SK-N-SH (cell line): ENCODE measurements at regions not wholly inside any gene's neighbourhood (a gene's known extent, or its start where the extent isn't known, plus 50 kb on each side); places are given as distances from the start of the nearest gene placed in this dataset.

Experiments
- CTCF ChIP-seq: fragments of 200-600 bp; sonication (generic); IDR thresholded peaks from 2 replicates; pipeline ENCODE4 v1.6.1; 2017; ENCODE audit warnings: antibody characterized with exemption, mild to moderate bottlenecking, moderate library complexity
- EP300 ChIP-seq, 2 experiments: IDR thresholded peaks; 2 replicates each; pipeline versions ENCODE4 v1.4.0 to v1.6.1; 2012; ENCODE audit warnings: borderline replicate concordance in 1 of 2, low read depth in 1 of 2, low read length in 1 of 2
- EZH2phosphoT487 ChIP-seq: fragments of 200-600 bp; sonication (generic); IDR thresholded peaks from 2 replicates; pipeline ENCODE4 v1.6.1; 2017; ENCODE audit warnings: low read depth, mixed run types, mild to moderate bottlenecking, antibody characterized with exemption, moderate library complexity, borderline replicate concordance
- FOSL2 ChIP-seq: IDR thresholded peaks from 2 replicates; pipeline ENCODE4 v1.4.0; 2012; ENCODE audit warnings: low read depth, mild to moderate bottlenecking, moderate library complexity, borderline replicate concordance
- NRF1 ChIP-seq: IDR thresholded peaks from 2 replicates; pipeline ENCODE4 v1.6.1; 2012; ENCODE audit warnings: low read depth, mild to moderate bottlenecking, low read length
- PBX3 ChIP-seq: IDR thresholded peaks from 2 replicates; pipeline ENCODE4; 2012
- POLR2AphosphoS5 ChIP-seq: IDR thresholded peaks from 2 replicates; pipeline ENCODE4 v1.6.1; 2012; ENCODE audit warnings: low read depth, low read length
- RAD21 ChIP-seq: IDR thresholded peaks from 2 replicates; pipeline ENCODE4 v1.6.1; 2012; ENCODE audit warnings: mild to moderate bottlenecking, low read length
- RFX5 ChIP-seq: IDR thresholded peaks from 2 replicates; pipeline ENCODE4 v1.6.1; 2012; ENCODE audit warnings: mild to moderate bottlenecking, improper control_type of control experiment, low read length
- TEAD4 ChIP-seq: IDR thresholded peaks from 2 replicates; pipeline ENCODE4 v1.4.0; 2012; ENCODE audit warnings: mild to moderate bottlenecking, borderline replicate concordance; ENCODE audit not compliant: insufficient read depth
- USF1 ChIP-seq: IDR thresholded peaks from 2 replicates; pipeline ENCODE4 v1.4.0; 2012; ENCODE audit warnings: low read depth, borderline replicate concordance

GRCh38 chr16:35305476-35305875, 1846.1 kb downstream of the TP53TG3F start:
- no peak for TF ChIP-seq EP300 (IDR thresholded peaks at IDR 0.05; ENCODE audit: borderline replicate concordance in 1 of 2, low read depth in 1 of 2, low read length in 1 of 2)
- no peak for TF ChIP-seq CTCF
- TF ChIP-seq TEAD4: no peak
- TF ChIP-seq POLR2AphosphoS5: no peak
- TF ChIP-seq EZH2phosphoT487: no peak
- TF ChIP-seq USF1: no peak
- TF ChIP-seq FOSL2: peak; percentile 42; the same call in 1 of the 2 replicates
- no peak for TF ChIP-seq NRF1
- TF ChIP-seq RFX5: no peak
- TF ChIP-seq PBX3: no peak
- no peak for TF ChIP-seq RAD21
